GM12878 (cell line): ENCODE measurements at regions not wholly inside any gene's neighbourhood (a gene's known extent, or its start where the extent isn't known, plus 50 kb on each side); places are given as distances from the start of the nearest gene placed in this dataset.

Experiments
- BHLHE40 ChIP-seq, 2 experiments: fragments of 450-650 bp in 1 of 2; IDR thresholded peaks; 2 replicates each; pipeline ENCODE4 v1.6.1; 2011 to 2017; ENCODE audit warnings: low read depth in 2 of 2, borderline replicate concordance in 1 of 2, improper control_type of control experiment in 1 of 2, low read length in 1 of 2, mild to moderate bottlenecking in 1 of 2
- CHD2 ChIP-seq: IDR thresholded peaks from 2 replicates; pipeline ENCODE4 v1.6.1; 2011; ENCODE audit warnings: low read depth, low read length, improper control_type of control experiment, borderline replicate concordance
- CTCF ChIP-seq, 3 experiments: IDR thresholded peaks in 2 of 3; conservative IDR thresholded peaks in 1 of 3; 2 replicates each; pipeline ENCODE4 v1.5.1; 2011; ENCODE audit warnings: low read depth in 3 of 3, low read length in 3 of 3, mild to moderate bottlenecking in 3 of 3, control low read depth in 2 of 3, moderate library complexity in 2 of 3, inconsistent platforms in 1 of 3, mixed read lengths in 1 of 3; ENCODE audit not compliant: control insufficient read depth in 2 of 3, insufficient read depth in 1 of 3; ENCODE audit errors: extremely low read depth in 1 of 3
- EGR1 ChIP-seq, 2 experiments: IDR thresholded peaks; 1 replicate in 1 of 2; 2 replicates in 1 of 2; pipeline ENCODE4 v1.6.1; 2011 to 2012; ENCODE audit warnings: low read depth in 2 of 2, low read length in 2 of 2, borderline replicate concordance in 1 of 2, mild to moderate bottlenecking in 1 of 2, moderate library complexity in 1 of 2
- EZH2 ChIP-seq: IDR thresholded peaks from 2 replicates; pipeline ENCODE4 v1.6.1; 2012; ENCODE audit warnings: low read depth, mild to moderate bottlenecking, control low read depth, inconsistent platforms, low read length, borderline replicate concordance; ENCODE audit not compliant: control insufficient read depth
- HDAC2 ChIP-seq: fragments of 200-600 bp; sonication (generic); IDR thresholded peaks from 2 replicates; pipeline ENCODE4 v1.6.1; 2017
- LARP7 ChIP-seq: fragments of 450-650 bp; IDR thresholded peaks from 2 replicates; pipeline ENCODE4 v1.6.1; 2017; ENCODE audit warnings: mild to moderate bottlenecking
- NFIC ChIP-seq: IDR thresholded peaks from 2 replicates; pipeline ENCODE4 v1.6.1; 2012; ENCODE audit warnings: low read depth, mild to moderate bottlenecking, inconsistent platforms, low read length, moderate library complexity
- PAX8 ChIP-seq: fragments of 450-650 bp; IDR thresholded peaks from 2 replicates; pipeline ENCODE4 v1.6.1; 2017; ENCODE audit warnings: mild to moderate bottlenecking, moderate library complexity
- RAD51 ChIP-seq: fragments of 450-650 bp; IDR thresholded peaks from 2 replicates; pipeline ENCODE4 v1.6.1; 2016; ENCODE audit warnings: moderate library complexity, mild to moderate bottlenecking, inconsistent platforms
- TARDBP ChIP-seq: IDR thresholded peaks from 2 replicates; pipeline ENCODE4 v1.6.1; 2016; ENCODE audit warnings: borderline replicate concordance
- TCF12 ChIP-seq: IDR thresholded peaks from 2 replicates; pipeline ENCODE4 v1.6.1; 2011; ENCODE audit warnings: low read depth, mild to moderate bottlenecking, low read length
- YY1 ChIP-seq: IDR thresholded peaks from 2 replicates; pipeline ENCODE4 v1.6.1; 2011; ENCODE audit warnings: low read depth, mild to moderate bottlenecking, low read length
- ZNF274 ChIP-seq: IDR thresholded peaks from one replicate; pipeline ENCODE4 v1.8.0; 2011; ENCODE audit not compliant: insufficient read length, insufficient read depth

GRCh38 chr5:6902094-6902493 lies 188.9 kb downstream of the TENT4A start:
- TF ChIP-seq EZH2, result no peak
- TF ChIP-seq LARP7, result no peak
- TF ChIP-seq RAD51, result no peak
- no peak for TF ChIP-seq CTCF (IDR thresholded peaks at IDR 0.05 in 2 of 3, conservative IDR thresholded peaks at IDR 0.05 in 1 of 3; ENCODE audit: control insufficient read depth in 2 of 3, extremely low read depth in 1 of 3, insufficient read depth in 1 of 3, low read depth in 3 of 3, low read length in 3 of 3)
- TF ChIP-seq EGR1 (IDR thresholded peaks at IDR 0.05; ENCODE audit: borderline replicate concordance in 1 of 2, low read depth in 2 of 2, low read length in 2 of 2), result no peak
- TF ChIP-seq TCF12, result no peak
- no peak for TF ChIP-seq HDAC2
- no peak for TF ChIP-seq CHD2
- no peak for TF ChIP-seq PAX8
- TF ChIP-seq NFIC, result no peak
- TF ChIP-seq TARDBP, result no peak
- no peak for TF ChIP-seq YY1
- TF ChIP-seq BHLHE40 (IDR thresholded peaks at IDR 0.05; ENCODE audit: borderline replicate concordance in 1 of 2, low read depth in 2 of 2, low read length in 1 of 2), result no peak
- TF ChIP-seq ZNF274, result no peak
